ENCODE measurements at regions not wholly inside any gene's neighbourhood (a gene's known extent, or its start where the extent isn't known, plus 50 kb on each side); places are given as distances from the start of the nearest gene placed in this dataset.
"Not testable (repeated sequence)": the region's sequence is repeated elsewhere in the genome, so short reads cannot be mapped to it uniquely, and the experiment has no call there.

- not testable (repeated sequence) for TF ChIP-seq TSHZ2 (CRISPR knock-in tag; IDR thresholded peaks at IDR 0.05); RARB (CRISPR knock-in tag; IDR thresholded peaks at IDR 0.05); SNAI2 (CRISPR knock-in tag; IDR thresholded peaks at IDR 0.05); ZNF8 (CRISPR knock-in tag; IDR thresholded peaks at IDR 0.05); CREB5 (CRISPR knock-in tag; IDR thresholded peaks at IDR 0.05; ENCODE audit: low read depth)
Measured at GRCh38 chr4:149915735-149916134, 100.1 kb upstream of the IQCM start.
